K562 (cell line): ENCODE measurements at regions not wholly inside any gene's neighbourhood (a gene's known extent, or its start where the extent isn't known, plus 50 kb on each side); places are given as distances from the start of the nearest gene placed in this dataset.

Experiments used
- ATAC-seq: fragments of 200-7000 bp; cut with Tn5 transposase; 3 replicates; pipeline ENCODE4 v1.9.1; 2020; ENCODE audit warnings: moderate library complexity
- BruUV-seq: library from RNA; stranded (reverse); fragments of 400-500 nt; replicated peaks from 2 replicates; lab custom pipeline; 2021; lab: Mats Ljungman, UMichigan
- CTCF ChIA-PET: fragments of 300-600 bp; formaldehyde crosslinking; extraction: SDS; loops from one replicate; lab custom pipeline; 2021; ENCODE audit warnings: low intra/inter-chr PET ratio; lab: Yijun Ruan, JAX
- POLR2A ChIA-PET: fragments of 300-600, 350-650 bp; sonication (Branson Sonifier 250); formaldehyde crosslinking; extraction: SDS; loops from one replicate; lab custom pipeline; 2021; ENCODE audit warnings: antibody characterized with exemption, inconsistent platforms; lab: Yijun Ruan, JAX
- DNase-seq, 4 experiments: peaks; one replicate each; pipeline versions ENCODE4 v3.0.0 to v3.0.0-alpha.2; 2011 to 2018; ENCODE audit warnings: low spot score in 3 of 4, mixed read lengths in 3 of 4; ENCODE audit errors: extremely low read depth in 1 of 4
- FAIRE-seq: peaks from 2 replicates; lab custom pipeline; 2011; peaks lifted over from hg19 to GRCh38; lab: Jason Lieb, UNC
- H2AFZ ChIP-seq: 2 replicates; pipeline ENCODE4 v1.6.0; 2011; ENCODE audit warnings: low read depth, low read length, control low read depth, inconsistent platforms
- H3K27ac ChIP-seq: fragments of 200-600 bp; 3 replicates; pipeline ENCODE4 v1.8.0; 2011; ENCODE audit warnings: low read depth, mild to moderate bottlenecking, control low read depth, inconsistent platforms, low read length, moderate library complexity, mixed read lengths; ENCODE audit errors: extremely low read depth
- H3K27me3 ChIP-seq, 2 experiments: fragments of 300-600 bp in 1 of 2; 2 replicates in 1 of 2; 3 replicates in 1 of 2; pipeline versions ENCODE4 v1.6.0 to v1.8.0; 2011; ENCODE audit warnings: inconsistent platforms in 2 of 2, low read length in 2 of 2, mild to moderate bottlenecking in 1 of 2, mixed read lengths in 1 of 2, moderate library complexity in 1 of 2; ENCODE audit not compliant: control insufficient read depth in 2 of 2, insufficient read depth in 2 of 2
- H3K36me3 ChIP-seq: fragments of 300-600 bp; 3 replicates; pipeline ENCODE4 v1.8.0; 2011; ENCODE audit warnings: mild to moderate bottlenecking, low read length, inconsistent platforms; ENCODE audit not compliant: control insufficient read depth, insufficient read depth
- H3K4me1 ChIP-seq, 2 experiments: fragments of 200-600 bp in 1 of 2; replicated peaks in 1 of 2; 2 replicates in 1 of 2; 3 replicates in 1 of 2; pipeline versions ENCODE4 v1.5.1 to v1.8.0; 2011; ENCODE audit warnings: inconsistent platforms in 2 of 2, low read length in 2 of 2, mild to moderate bottlenecking in 1 of 2, mixed read lengths in 1 of 2, moderate library complexity in 1 of 2; ENCODE audit not compliant: control insufficient read depth in 2 of 2, insufficient read depth in 2 of 2
- H3K4me2 ChIP-seq: 2 replicates; pipeline ENCODE4 v1.6.1; 2011; ENCODE audit warnings: low read length, control low read depth, inconsistent platforms, mixed read lengths; ENCODE audit not compliant: insufficient read depth
- H3K4me3 ChIP-seq: fragments of 200-600 bp; sonication (generic), shearing (Covaris generic); 2 replicates; pipeline ENCODE4 v1.5.1; 2016; ENCODE audit warnings: control low read depth, inconsistent platforms
- H3K79me2 ChIP-seq: fragments of 200-600 bp; 3 replicates; pipeline ENCODE4 v1.8.0; 2011; ENCODE audit warnings: low read length, inconsistent platforms; ENCODE audit not compliant: control insufficient read depth, insufficient read depth
- H3K9ac ChIP-seq, 2 experiments: 2 replicates each; pipeline versions ENCODE4 v1.6.0 to v1.6.1; 2011; ENCODE audit warnings: low read depth in 2 of 2, low read length in 2 of 2, control low read depth in 1 of 2, inconsistent platforms in 1 of 2, mild to moderate bottlenecking in 1 of 2, mixed read lengths in 1 of 2; ENCODE audit not compliant: insufficient read depth in 1 of 2
- H3K9me1 ChIP-seq: one replicate; pipeline ENCODE4 v1.6.0; 2011; ENCODE audit warnings: inconsistent platforms, mild to moderate bottlenecking, low read length, moderate library complexity; ENCODE audit not compliant: control insufficient read depth, insufficient read depth
- H3K9me3 ChIP-seq: replicated peaks from 2 replicates; pipeline ENCODE4 v1.5.1; 2011; ENCODE audit warnings: low read depth, low read length, inconsistent platforms; ENCODE audit not compliant: control insufficient read depth, insufficient read depth
- H4K20me1 ChIP-seq: replicated peaks from 2 replicates; pipeline ENCODE4 v1.6.1; 2011; ENCODE audit warnings: low read length, inconsistent platforms, mixed read lengths; ENCODE audit not compliant: control insufficient read depth, insufficient read depth
- BRD4 ChIP-seq: fragments of 200-600 bp; sonication (generic); IDR thresholded peaks from 2 replicates; pipeline ENCODE4 v1.6.1; 2017; ENCODE audit warnings: inconsistent platforms
- CHD1 ChIP-seq: fragments of 200-600 bp; sonication (generic); IDR thresholded peaks from one replicate; pipeline ENCODE4 v1.6.1; 2012; ENCODE audit warnings: mild to moderate bottlenecking, moderate library complexity, low read length, inconsistent platforms
- DPF2 ChIP-seq: fragments of 450-650 bp; IDR thresholded peaks from 2 replicates; pipeline ENCODE4 v1.6.1; 2016
- E2F6 ChIP-seq, 2 experiments: IDR thresholded peaks; 2 replicates each; pipeline ENCODE4 v1.6.1; 2011; ENCODE audit warnings: borderline replicate concordance in 1 of 2, control low read depth in 1 of 2, low read depth in 1 of 2, low read length in 1 of 2, mild to moderate bottlenecking in 1 of 2, mixed read lengths in 1 of 2, moderate library complexity in 1 of 2; ENCODE audit not compliant: insufficient read depth in 1 of 2, insufficient read length in 1 of 2, poor library complexity in 1 of 2, severe bottlenecking in 1 of 2; ENCODE audit errors: extremely low read depth in 1 of 2
- GTF2E2 ChIP-seq: fragments of 200-800 bp; sonication (Bioruptor generic); IDR thresholded peaks from 2 replicates; pipeline ENCODE4 v1.6.1; 2016; ENCODE audit warnings: missing genetic modification characterization, missing compliant biosample characterization
- KHSRP ChIP-seq: fragments of 450-650 bp; IDR thresholded peaks from 2 replicates; pipeline ENCODE4 v1.6.1; 2017
- PURB ChIP-seq: sonication (generic); formaldehyde crosslinking; IDR thresholded peaks from 2 replicates; pipeline ENCODE4 v1.9.0; 2021; ENCODE audit warnings: low read depth, mild to moderate bottlenecking, missing genetic modification reagents
- TARDBP ChIP-seq: fragments of 450-650 bp; IDR thresholded peaks from 2 replicates; pipeline ENCODE4 v1.6.1; 2016
- ZC3H8 ChIP-seq: fragments of 450-650 bp; IDR thresholded peaks from 2 replicates; pipeline ENCODE4 v1.6.1; 2017
- ZNF23 ChIP-seq: fragments of 250-450 bp; sonication (Bioruptor Pico); IDR thresholded peaks from 2 replicates; pipeline ENCODE4 v1.4.0; 2020; ENCODE audit warnings: mild to moderate bottlenecking
- ZNF511 ChIP-seq: sonication (generic); formaldehyde crosslinking; IDR thresholded peaks from 2 replicates; pipeline ENCODE4 v1.8.0; 2022; ENCODE audit warnings: mild to moderate bottlenecking, missing genetic modification reagents
- in situ Hi-C: fragments of 300-500 bp; cut with MboI; formaldehyde crosslinking; loops from 4 replicates; pipeline ENCODE4 v1.15.0; 2018; ENCODE audit warnings: inconsistent platforms, mixed read lengths
- intact Hi-C: fragments of 100-400 bp; cut with micrococcal nuclease; formaldehyde crosslinking; loops from 2 replicates; pipeline ENCODE4 v1.14.2; 2022
- TF ChIP-seq, protein P1 (sequence below): sonication (generic); formaldehyde crosslinking; IDR thresholded peaks from 2 replicates; pipeline ENCODE4 v1.9.0; 2022; ENCODE audit warnings: mild to moderate bottlenecking, missing genetic modification reagents
- TF ChIP-seq, protein P2 (sequence below), 2 experiments: fragments of 450-650 bp in 1 of 2; sonication (generic) in 1 of 2; formaldehyde crosslinking; conservative IDR thresholded peaks; 2 replicates each; pipeline versions ENCODE4 v1.4.0 to v1.8.1; 2020 to 2022; ENCODE audit warnings: mild to moderate bottlenecking in 1 of 2, missing genetic modification reagents in 1 of 2

GRCh38 chr11:127506647-127507046 is 506.1 kb upstream of the KIRREL3 start:
- Histone ChIP-seq H4K20me1 (no peaks in the 10 kb centered on the region), H3K27me3 (no peaks in the 10 kb centered on the region), H3K4me2 (no peak overlapping the region), H3K36me3 (no peaks in the 10 kb centered on the region), H3K4me3 (no peak overlapping the region), H3K27ac (no peak overlapping the region), H3K79me2 (no peaks in the 10 kb centered on the region), H3K4me1 (no peaks in the 10 kb centered on the region), H3K9ac (no peak overlapping the region), H3K9me3 (no peaks in the 10 kb centered on the region; the same call in 1 of the 2 replicates), H3K9me1 (no peaks in the 10 kb centered on the region), H2AFZ (no peak overlapping the region)
- intact Hi-C loops (no loop called here), in situ Hi-C loops (no loop called here)
- DNase-seq (no peak), ATAC-seq (no peak), FAIRE-seq (no peak)
- BruUV-seq = no TSS peak
- POLR2A ChIA-PET = no interaction called here
- CTCF ChIA-PET = no interaction called here
- TF ChIP-seq, protein P1, sequence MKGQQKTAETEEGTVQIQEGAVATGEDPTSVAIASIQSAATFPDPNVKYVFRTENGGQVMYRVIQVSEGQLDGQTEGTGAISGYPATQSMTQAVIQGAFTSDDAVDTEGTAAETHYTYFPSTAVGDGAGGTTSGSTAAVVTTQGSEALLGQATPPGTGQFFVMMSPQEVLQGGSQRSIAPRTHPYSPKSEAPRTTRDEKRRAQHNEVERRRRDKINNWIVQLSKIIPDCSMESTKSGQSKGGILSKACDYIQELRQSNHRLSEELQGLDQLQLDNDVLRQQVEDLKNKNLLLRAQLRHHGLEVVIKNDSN (CRISPR knock-in tag) = no peak
- TF ChIP-seq DPF2 = no peak
- no peak for TF ChIP-seq E2F6 (IDR thresholded peaks at IDR 0.05; ENCODE audit: borderline replicate concordance in 1 of 2, extremely low read depth in 1 of 2, insufficient read depth in 1 of 2, insufficient read length in 1 of 2, low read depth in 1 of 2, low read length in 1 of 2, poor library complexity in 1 of 2, severe bottlenecking in 1 of 2)
- no peak for TF ChIP-seq GTF2E2 (tag)
- TF ChIP-seq BRD4 = no peak
- no peak for TF ChIP-seq KHSRP
- no peak for TF ChIP-seq TARDBP
- no peak for TF ChIP-seq ZNF511
- no peak for TF ChIP-seq PURB
- TF ChIP-seq ZNF23 = no peak
- TF ChIP-seq, protein P2, sequence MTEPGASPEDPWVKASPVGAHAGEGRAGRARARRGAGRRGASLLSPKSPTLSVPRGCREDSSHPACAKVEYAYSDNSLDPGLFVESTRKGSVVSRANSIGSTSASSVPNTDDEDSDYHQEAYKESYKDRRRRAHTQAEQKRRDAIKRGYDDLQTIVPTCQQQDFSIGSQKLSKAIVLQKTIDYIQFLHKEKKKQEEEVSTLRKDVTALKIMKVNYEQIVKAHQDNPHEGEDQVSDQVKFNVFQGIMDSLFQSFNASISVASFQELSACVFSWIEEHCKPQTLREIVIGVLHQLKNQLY (CRISPR knock-in tag; conservative IDR thresholded peaks at IDR 0.05) = no peak
- TF ChIP-seq ZC3H8 = no peak
- no peak for TF ChIP-seq CHD1
